GM12891 (cell line): ENCODE measurements at regions not wholly inside any gene's neighbourhood (a gene's known extent, or its start where the extent isn't known, plus 50 kb on each side); places are given as distances from the start of the nearest gene placed in this dataset.

Source experiments
- POLR2A ChIP-seq: IDR thresholded peaks from 2 replicates; pipeline ENCODE4 v1.6.1; 2011; ENCODE audit warnings: low read depth, low read length, control low read depth
- POLR2AphosphoS5 ChIP-seq: IDR thresholded peaks from 2 replicates; pipeline ENCODE4 v1.6.1; 2011; ENCODE audit warnings: low read depth, low read length, control low read depth
- SPI1 ChIP-seq: IDR thresholded peaks from 2 replicates; pipeline ENCODE4 v1.6.1; 2011; ENCODE audit warnings: low read depth, low read length, control low read depth
- TAF1 ChIP-seq: IDR thresholded peaks from 2 replicates; pipeline ENCODE4 v1.6.1; 2011; ENCODE audit warnings: low read depth, low read length, control low read depth

- TF ChIP-seq TAF1: no peak
- TF ChIP-seq POLR2A: no peak
- TF ChIP-seq POLR2AphosphoS5: no peak
- TF ChIP-seq SPI1: no peak
Measured at GRCh38 chr17:64785011-64785421, 122.9 kb upstream of the SMURF2 start.
